GM18502 (cell line): ENCODE measurements at regions not wholly inside any gene's neighbourhood (a gene's known extent, or its start where the extent isn't known, plus 50 kb on each side); places are given as distances from the start of the nearest gene placed in this dataset.
A peak's percentile ranks its signal among the peaks of the same experiment; 100 is the strongest.

Source experiments
- ATAC-seq: cut with Tn5 transposase; IDR thresholded peaks from one replicate; pipeline ENCODE4 v1.9.1; 2021; ENCODE audit warnings: mild to moderate bottlenecking; ENCODE audit not compliant: unreplicated experiment, poor library complexity

DNA sequence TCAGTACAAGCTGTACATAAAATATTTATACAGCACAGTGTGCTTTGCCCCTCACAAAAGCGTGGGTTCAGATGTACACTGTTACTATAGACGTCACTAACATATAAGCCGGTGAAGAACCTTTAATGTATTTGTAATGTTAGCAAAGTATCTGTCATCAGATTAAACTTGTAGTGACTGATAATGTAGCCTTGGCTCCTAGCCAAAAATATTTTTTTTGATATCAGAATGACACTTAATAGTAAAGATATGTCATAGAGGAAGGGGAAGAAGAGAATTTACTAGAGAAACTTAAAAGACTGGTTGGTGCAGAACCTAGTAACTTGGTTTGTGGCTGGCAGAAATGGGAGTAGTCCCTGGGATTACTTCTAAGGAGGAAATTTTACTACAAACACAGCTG is 258.7 kb upstream of the DMRT1 start:
- ATAC-seq: no peak

DNA sequence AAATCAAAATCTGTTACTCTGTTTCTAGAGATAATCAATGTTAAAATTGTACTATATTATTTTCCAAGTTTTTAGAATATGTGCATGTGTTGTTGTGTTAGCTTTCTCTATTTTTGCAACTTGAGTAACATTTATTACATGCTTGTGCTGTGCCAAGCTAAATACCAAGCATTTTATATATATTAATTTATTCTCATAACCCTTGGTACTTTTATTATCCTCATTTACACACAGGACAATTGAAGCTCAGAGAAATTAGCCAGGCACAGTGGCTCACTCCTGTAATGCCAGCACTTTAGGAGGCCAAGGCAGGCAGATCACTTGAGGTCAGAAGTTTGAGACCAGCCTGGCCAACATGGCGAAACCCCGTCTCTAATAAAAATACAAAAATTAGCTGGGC is 254.0 kb upstream of the DMRT1 start:
- ATAC-seq: no peak

DNA sequence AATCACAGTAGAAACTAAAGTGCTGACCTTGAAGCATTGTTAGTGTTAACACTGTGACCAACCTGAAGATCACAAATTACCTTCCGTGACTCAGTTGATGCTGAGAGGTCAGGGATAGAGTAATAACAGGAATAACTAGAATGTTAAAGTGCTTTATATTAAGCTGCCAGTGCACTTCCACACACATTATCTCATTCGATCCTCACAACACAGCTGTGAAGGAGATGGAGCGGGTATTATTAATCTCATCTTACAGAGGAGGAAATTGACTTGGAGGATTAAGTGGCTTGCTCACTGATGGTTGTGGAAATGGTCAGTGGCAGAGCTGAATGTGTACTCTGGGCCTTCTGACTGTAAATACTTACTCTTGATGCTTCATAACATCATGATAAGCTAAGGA is 252.5 kb upstream of the DMRT1 start:
- ATAC-seq: no peak

DNA sequence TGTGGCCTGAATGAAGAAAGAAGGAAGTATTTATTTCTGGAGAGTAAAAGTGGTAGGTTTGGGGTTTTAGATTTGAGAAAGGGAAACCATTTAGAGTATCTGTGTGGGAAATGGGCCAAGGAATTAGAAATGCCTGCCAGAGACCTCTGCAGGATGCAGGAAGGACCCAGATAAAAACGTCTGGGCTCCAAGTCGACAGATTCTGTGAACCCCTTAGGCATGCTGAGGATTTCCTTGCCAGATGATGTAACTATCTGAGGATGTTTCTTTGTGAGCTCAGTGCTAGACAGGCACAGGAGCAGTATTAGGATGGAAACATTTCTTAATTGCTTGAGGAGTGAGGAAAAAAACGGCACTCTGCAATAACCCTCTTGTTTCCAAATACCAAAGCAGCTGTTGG is 251.8 kb upstream of the DMRT1 start:
- no peak for ATAC-seq

DNA sequence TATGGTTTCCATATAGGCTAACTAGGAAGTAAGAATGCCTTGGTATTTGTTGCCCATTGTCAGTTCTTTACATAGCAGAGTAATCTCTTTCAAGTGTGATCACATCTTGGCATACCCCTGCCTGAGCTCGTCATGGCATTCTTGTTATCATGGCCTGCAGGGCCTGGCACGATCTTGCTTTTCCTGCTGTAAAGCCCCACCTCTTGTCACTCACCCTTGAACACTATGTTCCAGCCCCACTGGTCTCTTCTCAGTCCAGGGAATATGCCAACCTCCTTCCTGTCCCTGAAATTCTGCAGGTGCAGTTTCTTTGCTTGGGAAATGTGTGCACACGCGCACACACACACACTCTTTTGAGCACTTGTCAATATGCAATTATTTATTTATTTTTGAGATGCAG is 250.2 kb upstream of the DMRT1 start:
- ATAC-seq: no peak

DNA sequence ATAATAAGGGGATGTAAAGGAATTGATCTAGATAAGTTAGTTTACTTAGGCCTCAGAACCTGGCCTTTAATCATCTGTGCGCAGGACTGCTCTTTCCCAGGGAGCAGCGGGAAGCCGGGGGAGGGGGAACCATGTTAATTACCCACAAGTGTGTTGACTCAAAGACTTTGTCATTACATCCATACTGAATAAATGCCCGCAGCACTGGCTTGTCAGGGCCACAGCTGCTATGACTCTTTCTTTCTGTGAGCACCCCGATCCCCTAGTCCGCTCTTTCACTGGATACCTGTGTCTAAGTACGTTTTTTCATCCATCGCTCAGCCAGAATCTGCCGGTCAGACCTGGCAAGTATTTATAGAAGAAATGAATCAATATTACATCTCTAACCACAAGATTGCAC is 249.3 kb upstream of the DMRT1 start:
- ATAC-seq: no peak

DNA sequence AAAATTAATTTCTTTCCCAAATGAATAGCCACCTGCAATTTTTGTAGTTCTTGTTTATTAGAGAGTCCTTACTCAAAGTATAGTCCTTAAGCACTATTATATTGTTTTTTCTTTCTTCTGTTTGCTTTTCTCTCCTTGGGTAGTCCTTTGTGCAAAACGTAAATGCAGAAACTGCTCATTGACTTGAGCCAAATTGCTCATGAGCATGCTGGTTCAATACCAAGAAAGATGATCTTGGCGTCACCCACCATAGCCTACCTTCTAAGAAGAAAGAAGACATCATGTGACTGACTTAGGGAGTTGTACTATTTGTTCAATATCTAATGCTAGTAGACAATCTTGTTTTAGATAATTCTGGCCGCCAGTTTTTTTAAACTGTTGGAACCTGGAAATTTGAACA is 248.8 kb upstream of the DMRT1 start:
- ATAC-seq: no peak

DNA sequence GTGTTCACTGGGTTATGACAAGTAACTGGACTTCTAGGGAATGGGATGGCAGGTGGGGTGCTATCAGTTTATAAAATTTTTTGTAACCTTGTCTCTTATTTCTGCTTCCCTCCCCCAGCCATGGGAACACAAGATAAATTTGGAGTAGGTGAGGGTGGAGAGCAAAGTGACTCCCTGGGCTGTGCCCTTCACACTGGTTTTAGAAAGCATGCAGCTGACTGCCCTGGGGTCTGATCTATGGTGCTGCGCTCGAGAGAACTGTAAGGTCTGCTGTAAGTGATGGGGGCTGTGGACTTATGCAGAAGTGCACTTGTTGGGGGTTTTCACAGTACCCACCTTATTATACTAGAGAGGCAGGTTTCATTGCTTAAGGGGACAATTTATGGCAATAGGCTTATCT is 247.7 kb upstream of the DMRT1 start:
- ATAC-seq: no peak

DNA sequence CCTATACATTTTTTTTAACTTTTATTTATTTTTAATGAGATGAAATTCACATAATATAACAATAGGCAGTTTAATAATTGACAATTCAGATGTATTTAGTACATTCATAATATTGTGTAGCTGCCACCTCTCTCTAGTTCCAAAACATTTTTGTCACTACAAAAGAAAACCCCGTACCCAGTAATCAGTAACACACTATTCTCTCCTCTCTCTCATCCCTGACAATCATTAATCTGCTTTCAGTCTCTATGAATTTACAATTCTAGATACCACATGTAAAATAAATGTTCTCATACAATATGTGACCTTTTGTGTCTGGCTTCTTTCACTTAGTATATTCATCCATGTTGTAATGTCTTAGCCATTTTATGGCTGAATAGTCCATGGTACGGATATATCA is 244.8 kb upstream of the DMRT1 start:
- no peak for ATAC-seq

DNA sequence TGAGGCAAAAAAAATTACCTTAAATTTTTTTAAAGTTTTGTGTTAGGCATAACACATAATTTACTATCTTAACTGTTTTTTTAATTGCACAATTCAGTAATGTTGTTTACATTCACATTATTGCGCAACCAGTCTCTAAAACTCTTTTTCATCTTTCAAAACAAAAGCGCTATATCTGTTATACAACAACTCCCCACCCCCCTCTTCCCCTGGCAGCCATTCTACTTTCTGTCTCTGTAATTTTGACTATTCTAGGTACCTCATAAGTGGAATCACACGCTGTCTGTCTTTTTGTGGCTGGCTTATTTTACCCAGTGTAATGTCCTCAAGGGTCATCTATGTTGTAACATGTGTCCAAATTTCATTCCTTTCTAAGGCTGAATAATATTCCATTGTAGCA is 241.5 kb upstream of the DMRT1 start:
- no peak for ATAC-seq

DNA sequence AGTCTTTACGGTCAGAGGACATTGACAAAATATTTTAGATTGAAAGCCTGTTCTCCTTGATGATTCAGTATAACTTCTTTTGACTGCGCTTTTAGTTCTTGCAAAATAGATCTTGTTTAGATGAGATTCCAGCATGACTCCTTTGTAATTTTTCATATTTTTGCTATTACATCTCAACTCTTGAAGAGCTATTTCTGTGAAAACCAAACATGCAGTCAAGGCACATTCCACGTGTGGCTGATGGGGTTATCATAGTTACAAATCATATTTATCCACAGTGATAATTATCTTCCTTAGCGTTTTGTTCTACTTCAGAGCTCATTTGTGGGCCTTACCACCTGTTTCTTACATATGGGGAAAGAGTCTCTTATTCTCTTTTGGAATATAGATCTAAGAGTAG is 238.8 kb upstream of the DMRT1 start:
- ATAC-seq: no peak

DNA sequence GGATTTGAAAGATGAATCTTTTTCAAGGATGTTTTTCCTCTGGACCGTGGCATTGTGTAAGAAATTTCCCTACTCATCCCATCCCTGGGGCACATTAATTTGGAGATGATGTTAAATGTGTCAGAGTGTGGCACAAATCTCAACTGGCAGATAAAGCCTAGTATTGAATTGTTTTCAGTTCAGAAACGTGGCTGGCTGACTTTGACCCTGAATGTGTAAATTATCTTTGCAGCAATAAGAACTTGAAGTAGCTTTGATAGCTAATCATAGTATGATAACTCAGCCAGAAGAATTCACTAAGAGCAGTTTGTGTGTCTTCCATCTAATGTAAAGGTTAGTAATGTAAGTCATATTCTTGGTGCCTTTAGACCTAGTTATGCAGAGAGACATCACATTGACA is 238.4 kb upstream of the DMRT1 start:
- ATAC-seq: no peak

DNA sequence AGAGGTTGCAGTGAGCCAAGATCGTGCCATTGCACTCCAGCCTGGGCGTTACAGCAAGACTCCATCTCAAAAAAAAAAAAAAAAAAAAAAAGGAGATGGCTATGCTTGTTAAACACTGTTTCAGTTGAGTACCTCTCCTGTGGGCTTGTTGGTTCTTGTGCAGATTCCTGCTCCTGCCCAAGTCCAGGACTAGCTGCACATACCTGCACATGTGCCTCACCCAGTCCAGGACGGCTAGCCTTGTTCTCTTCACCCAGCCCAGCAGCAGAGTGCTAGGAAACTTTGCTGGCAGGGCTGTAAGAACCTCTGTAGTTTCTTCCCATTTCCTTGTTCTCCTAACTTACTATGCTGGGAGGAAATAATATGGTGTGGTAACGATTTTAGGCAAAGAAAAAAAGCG is 234.1 kb upstream of the DMRT1 start:
- no peak for ATAC-seq

DNA sequence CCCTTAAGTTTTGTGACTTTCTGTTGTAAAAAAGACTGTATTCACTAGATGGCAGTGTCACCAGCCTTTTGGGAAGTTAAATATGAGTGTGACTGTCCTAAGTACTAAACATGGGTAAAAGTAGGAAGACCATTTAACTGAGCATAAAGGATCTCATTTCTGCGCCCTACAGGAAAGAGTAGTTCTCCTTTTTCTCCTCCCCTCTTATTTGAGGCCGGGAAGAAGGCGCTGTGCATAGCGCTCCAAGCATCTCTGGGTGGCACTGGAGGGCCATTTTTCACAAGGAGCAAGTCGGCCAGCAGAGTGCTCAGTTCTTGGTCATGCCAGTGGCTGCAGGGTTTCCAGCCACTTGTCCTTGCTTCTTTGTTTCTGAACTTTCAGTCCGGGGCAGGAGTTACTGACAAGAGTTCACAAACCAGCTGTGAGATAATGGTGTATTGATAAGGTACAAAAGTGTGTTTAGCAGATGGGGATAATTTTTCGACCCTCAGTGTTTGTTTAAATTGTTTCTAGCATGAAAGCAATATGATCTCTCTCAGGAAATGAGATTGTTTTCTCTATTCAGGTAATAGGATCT is 227.6 kb upstream of the DMRT1 start:
- ATAC-seq: peak; percentile 91

DNA sequence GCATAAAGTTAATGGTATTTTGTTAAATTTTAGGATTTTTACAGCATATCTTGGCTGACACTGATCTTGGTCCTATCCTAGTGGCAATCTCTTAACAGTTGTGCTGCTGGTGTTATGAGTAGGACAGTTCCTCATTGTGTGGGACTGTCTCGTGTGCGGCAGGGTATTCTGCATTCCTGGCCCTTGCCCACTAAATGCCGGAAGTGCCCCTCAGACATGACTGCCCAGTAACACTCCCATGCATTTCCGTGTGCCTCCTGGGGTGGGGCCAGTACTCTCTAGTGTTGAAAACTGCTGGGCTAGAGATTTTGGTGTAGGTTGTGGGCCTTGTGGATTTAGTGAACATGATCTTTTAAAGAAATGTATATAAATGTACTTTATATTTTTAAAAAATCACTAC is 227.1 kb upstream of the DMRT1 start:
- no peak for ATAC-seq

DNA sequence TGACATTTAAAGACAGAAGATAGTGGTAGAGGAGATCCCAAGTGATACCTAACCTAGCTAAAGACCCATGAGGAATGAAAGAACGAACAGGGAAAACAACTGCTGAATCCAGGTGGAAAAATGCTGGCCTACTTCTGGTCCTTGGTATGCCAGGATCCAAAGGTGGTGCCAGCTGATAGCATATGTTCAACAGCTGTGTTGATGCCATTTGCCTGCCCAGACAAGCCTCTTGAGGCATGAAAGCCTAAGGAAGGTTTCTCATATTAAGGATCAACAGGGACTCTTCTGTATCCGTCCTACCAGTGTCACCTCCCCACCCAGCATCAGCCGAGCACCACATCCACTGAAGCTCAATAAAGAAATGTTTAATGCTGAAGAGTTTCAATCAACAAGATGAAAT is 225.7 kb upstream of the DMRT1 start:
- ATAC-seq: no peak

DNA sequence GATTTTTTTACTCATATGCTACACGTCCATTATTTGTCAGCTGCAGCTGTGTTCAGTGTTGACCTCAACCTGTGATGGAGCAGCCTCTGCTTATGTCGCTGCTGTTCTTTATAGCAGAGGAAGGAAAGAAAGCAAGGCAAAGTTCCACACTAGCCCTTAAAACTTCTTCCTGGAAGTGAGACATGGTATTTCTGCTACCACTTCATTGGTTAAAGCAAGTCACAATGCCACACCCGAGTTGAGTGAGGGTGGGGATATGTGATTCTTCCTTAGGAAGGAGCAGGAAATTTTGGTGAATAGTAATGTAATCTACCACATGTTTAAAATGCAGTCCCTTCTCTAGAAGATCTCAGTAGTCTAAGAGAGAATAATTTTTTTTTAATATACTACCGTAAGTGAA is 224.8 kb upstream of the DMRT1 start:
- no peak for ATAC-seq

DNA sequence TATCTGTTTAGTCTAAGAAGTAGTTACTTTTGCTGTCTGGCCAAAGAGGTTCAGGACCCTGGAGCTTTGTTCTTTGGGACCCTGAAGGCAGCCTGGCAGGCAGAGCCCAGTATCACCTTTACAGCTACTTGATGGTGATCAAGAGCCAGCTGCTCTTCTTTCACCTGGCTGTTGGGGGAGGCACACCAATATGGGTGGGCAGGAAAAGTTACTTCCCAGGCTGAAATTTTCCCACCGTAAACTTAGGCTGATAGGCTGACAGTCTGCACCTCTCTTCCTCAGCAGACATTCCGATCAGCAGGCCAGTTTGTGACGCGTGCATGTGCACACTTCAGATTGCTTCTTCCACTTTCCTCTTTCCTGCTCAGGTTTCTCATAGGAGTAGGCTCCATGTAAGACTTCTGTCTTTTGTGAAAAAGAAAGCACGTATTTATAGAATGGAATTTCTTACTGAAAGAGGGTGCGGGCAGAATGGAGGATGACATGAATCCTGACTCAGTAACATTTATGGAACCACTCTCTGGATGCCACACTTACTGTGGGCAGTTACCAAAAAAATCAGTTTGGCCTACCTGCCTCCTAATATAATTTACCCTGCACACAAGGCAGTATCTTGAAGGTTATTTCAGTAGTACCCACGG is 223.9 kb upstream of the DMRT1 start:
- ATAC-seq: no peak

DNA sequence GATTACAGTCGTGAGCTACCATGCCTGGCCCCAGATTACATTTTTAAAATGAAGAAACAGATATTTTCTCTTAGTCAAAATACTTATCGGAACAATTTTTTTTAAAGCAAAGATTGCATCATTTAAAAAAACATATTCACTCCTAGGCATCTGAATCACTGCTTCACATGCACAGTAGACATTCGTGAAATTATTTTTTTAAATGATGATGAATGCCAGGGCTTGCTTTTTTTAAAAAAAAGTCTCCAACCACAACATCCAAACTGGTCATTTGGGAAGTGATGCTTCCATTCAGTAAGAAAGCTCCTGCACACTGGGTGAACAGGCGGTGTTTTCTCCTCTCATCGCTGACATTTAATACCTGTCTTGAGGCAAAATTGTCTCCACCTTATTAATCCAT is 223.0 kb upstream of the DMRT1 start:
- ATAC-seq: no peak

DNA sequence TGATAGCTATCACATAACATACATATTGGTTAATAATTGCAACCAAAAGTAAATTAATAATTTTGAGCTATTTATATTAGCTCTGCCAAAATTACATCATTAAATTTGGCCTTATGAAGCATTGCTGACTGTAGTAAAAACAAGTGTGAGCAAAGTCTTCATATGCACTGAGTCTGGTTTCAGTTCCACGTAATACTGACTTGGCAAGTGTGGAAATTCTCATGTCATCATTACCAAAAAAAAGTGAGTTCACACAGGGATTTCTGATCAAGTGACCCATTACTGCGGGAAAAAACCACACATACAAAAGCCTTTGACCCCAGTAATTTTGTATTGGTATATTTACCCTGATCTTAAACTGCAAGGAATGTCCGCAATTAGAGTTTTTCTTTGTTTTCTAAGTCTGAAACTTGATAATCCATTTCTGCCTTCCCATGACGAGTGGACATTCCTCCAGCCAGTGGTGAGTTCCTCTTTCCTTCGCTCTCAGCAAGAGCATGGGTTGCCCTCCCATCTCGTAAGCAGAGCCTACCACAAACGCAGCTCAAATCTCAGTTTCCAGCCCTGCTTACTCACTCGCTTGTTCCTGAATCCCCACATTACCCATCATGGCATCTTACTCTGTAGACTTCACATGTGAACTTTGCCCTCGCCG is 220.2 kb upstream of the DMRT1 start:
- no peak for ATAC-seq

DNA sequence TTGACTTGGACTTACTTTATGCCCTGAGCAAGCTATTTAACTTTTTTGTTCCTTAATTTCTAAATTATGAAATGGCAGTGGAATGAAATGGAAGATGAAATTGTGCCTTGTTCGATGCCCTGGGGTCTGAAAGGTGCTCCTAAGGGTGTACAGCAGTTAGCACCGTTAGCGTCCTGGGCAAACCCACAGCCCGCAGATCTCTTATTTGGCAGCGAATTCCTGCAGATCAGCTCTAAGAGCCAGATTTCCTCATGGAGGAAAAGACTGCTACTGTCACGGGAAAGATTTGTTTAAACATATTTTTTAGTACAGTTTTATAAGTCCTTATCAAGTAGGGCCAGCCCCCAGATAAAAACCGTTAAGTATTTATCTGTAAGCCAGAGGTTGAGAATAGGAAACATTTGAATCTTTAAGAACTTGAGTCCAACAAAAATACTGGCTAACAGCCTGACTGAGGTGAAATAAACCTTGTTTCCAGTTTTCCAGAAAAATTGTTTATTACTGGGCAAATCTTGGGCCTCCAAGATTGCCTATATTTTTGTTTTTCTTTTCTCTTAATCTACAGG is 216.5 kb upstream of the DMRT1 start:
- ATAC-seq: no peak

DNA sequence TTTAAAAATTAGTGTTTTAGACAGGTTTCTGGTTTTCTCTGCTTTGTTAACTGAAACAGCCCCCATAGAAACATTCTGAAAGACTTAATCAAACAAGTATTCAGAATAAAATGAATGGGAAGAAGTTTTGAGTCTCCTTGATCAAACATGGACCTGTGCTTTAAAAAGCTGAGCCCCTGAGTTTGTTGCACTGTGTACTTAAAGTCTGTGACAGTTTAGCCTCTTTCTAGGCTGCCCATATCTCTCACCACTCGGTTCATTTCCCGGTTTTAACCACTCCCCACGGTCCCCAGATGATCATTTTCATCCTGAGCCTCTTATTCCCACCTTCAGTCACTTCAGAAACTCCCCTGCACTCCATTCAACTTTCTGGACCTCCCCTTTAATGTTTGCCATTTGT is 215.9 kb upstream of the DMRT1 start:
- ATAC-seq: no peak
